GM10266 (cell line): ENCODE measurements at regions not wholly inside any gene's neighbourhood (a gene's known extent, or its start where the extent isn't known, plus 50 kb on each side); places are given as distances from the start of the nearest gene placed in this dataset.

Experiments
- DNase-seq: peaks from one replicate; pipeline ENCODE4 v3.0.0; 2012; ENCODE audit errors: extremely low spot score
- TF ChIP-seq, protein P1 (sequence below): IDR thresholded peaks from 2 replicates; pipeline ENCODE4 v1.5.1; 2012; ENCODE audit warnings: mild to moderate bottlenecking, low read depth; ENCODE audit not compliant: control insufficient read depth, insufficient read depth; ENCODE audit errors: missing control alignments

DNA sequence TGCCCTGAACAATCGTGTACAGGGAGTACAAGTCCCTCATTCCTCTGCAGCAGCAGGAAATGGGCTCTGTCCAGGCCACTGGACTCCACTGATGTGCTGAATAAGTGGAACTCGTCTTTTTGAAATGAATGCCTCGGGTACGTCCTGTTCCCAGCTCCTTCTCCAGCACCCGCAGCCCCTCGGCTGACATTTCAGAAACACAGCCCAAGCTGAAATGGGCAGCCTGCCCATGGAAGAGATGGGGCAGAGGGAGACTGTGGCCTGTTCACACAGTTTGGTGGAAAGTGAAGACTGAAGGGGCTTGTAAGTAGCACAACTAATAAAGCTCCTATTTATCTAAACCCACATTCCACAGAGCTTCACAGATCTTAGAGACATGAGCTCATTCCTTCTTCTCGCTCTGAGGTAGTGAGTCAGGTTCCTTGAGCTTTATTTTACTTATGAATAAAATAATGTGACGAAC, 498.6 kb downstream of the TXNL1 start:
- DNase-seq: no peak
- TF ChIP-seq, protein P1, sequence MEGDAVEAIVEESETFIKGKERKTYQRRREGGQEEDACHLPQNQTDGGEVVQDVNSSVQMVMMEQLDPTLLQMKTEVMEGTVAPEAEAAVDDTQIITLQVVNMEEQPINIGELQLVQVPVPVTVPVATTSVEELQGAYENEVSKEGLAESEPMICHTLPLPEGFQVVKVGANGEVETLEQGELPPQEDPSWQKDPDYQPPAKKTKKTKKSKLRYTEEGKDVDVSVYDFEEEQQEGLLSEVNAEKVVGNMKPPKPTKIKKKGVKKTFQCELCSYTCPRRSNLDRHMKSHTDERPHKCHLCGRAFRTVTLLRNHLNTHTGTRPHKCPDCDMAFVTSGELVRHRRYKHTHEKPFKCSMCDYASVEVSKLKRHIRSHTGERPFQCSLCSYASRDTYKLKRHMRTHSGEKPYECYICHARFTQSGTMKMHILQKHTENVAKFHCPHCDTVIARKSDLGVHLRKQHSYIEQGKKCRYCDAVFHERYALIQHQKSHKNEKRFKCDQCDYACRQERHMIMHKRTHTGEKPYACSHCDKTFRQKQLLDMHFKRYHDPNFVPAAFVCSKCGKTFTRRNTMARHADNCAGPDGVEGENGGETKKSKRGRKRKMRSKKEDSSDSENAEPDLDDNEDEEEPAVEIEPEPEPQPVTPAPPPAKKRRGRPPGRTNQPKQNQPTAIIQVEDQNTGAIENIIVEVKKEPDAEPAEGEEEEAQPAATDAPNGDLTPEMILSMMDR: no peak

- TF ChIP-seq, protein P1: no peak
- DNase-seq: no peak
Measured at GRCh38 chr18:56139372-56139771, 499.0 kb downstream of the TXNL1 start.

DNA sequence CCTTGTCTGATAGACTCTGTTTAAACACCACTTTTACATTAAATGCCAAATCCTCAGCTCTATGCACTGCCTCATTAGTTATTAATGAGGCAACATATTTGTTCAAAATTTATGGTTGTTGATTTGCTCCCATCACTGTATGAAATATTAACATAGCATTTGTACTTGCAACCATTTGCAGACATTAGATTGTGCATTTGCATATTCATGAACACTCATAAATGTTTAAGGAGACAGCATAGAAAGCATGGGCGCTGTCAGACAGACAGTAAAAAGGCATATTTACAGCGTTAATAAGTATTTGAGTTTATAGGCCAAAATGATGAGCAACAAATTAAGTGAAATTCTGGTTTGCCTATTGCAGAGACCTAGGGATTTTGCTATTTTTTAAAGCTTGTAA, 502.3 kb downstream of the TXNL1 start:
- DNase-seq: no peak
- TF ChIP-seq, protein P1: no peak

GRCh38 chr18:56130481-56130880, 507.9 kb downstream of the TXNL1 start:
- DNase-seq: no peak

GRCh38 chr18:56128153-56128791, 510.1 kb downstream of the TXNL1 start:
- DNase-seq: no peak
- TF ChIP-seq, protein P1: no peak

More at GRCh38 chr18:56130481-56130880, 507.9 kb downstream of the TXNL1 start:
- TF ChIP-seq, protein P1: no peak

DNA sequence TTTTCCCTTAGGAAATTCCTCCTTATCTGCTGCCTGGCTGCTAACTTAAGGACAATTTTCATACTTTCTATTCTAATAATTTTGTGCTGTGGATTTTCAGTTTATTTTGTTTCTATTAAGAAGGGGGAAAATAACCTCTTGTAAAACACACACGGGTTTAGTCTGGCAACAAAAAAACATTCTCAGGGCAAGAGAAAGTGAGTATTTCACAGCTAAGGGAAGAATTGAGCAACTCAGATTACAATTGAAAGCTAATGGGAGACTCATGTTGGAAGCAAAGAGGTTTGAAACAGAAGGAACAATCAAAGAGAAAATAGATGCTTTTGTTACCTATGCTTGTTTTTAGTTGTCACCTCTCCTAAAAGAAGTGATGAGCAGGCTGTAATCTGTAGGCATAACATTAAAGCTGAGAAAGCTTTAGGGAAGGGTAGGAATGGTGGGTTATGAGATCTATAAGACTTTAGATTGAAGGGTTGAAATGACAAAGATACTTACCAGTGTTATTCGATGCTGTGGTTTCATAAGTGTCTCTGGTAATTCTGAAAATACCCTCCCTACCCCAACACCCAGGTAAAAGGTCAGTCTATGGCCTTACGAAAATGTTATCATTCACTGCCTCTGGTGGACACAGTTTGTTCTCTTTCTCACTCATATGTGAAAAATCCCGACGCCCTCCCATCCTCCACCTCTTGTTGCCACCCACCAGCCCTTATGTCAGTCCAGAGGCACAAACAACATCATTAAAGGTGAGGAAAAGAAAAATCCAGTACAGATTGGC, 510.9 kb downstream of the TXNL1 start:
- no peak for DNase-seq
- TF ChIP-seq, protein P1: no peak

GRCh38 chr18:56124186-56124585, 514.2 kb downstream of the TXNL1 start:
- TF ChIP-seq, protein P1: no peak
- DNase-seq: no peak
